HG03439 (cell line): ENCODE measurements at regions not wholly inside any gene's neighbourhood (a gene's known extent, or its start where the extent isn't known, plus 50 kb on each side); places are given as distances from the start of the nearest gene placed in this dataset.
"Not testable (repeated sequence)": the region's sequence is repeated elsewhere in the genome, so short reads cannot be mapped to it uniquely, and the experiment has no call there.

Experiments used
- ATAC-seq: cut with Tn5 transposase; IDR thresholded peaks from one replicate; pipeline ENCODE4 v1.9.1; 2021; ENCODE audit warnings: mild to moderate bottlenecking, moderate library complexity; ENCODE audit not compliant: unreplicated experiment

- ATAC-seq = no peak
Observed at GRCh38 chr2:7620255-7620654, 703.0 kb downstream of the RNF144A start.

GRCh38 chr2:7621018-7621814 lies 704.0 kb downstream of the RNF144A start:
- ATAC-seq = no peak

- ATAC-seq = no peak
Observed at GRCh38 chr2:7625392-7626138, 708.4 kb downstream of the RNF144A start.

GRCh38 chr2:7626139-7626537 lies 708.9 kb downstream of the RNF144A start:
- ATAC-seq = no peak

DNA sequence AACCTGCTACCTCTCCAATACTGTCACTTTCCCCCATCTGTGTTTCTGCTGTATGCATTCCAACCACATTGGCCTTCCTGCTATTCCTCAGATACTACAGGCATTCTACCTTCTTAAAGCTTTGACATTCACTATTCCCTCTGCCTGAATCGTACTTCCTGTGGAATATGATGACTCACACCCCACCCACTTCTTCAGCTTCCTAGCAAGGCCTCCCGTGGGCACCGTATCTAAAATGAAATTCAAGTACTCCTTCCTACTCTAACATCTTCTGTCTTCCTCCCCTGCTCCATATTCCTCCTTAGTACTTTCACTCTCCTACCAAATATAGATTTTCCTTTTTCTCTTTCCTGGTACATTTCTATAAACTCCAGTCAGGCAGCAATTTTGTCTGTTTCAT lies 710.4 kb downstream of the RNF144A start:
- ATAC-seq = no peak

- ATAC-seq = no peak
Observed at GRCh38 chr2:7632420-7632819, 715.2 kb downstream of the RNF144A start.

DNA sequence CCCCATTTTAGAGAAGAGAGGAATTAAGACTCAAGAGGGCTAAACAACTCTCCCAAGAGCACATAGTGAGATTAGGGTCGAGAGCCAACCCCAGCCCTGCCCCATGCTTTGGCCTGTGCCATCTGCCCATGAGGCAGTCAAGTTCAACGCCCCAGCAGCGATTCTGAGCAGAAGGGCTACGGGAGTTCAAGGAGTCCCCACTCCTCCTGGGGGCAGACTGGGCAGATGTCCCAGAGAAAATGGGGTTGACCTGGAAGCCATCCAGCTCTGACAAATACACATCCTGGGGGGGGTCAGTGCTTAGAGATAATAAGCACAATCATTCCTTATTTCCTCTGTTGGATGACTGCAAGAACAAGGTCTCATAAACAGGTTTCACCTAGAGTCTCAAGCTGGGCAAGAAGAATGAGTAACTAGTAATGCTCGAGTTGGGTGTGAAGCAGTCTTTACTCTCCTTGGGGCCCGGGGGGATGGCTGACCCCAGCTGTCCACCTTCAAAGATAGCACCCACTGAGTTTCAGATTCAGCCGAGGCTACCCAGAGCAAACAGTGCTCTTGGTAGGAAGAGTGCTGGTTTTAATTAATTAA lies 716.4 kb downstream of the RNF144A start:
- no peak for ATAC-seq

DNA sequence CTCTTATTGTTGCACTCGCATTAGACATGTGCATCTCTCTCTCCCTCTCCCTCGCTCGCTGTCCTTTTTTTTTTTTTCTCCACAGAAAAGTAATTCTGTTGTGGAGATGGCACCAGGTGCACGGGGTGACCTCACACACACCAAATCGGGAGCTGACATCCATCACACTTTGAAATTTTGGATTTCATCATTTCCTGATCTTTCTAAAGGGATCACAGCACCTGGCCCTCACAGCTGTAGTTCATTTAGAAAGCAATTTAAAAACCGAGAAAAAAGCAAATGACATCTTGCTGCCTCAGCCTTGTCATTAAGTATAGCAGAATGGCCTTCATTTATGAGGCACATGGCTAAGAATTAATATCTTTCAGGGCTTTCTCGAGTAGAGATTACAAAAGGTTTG lies 717.2 kb downstream of the RNF144A start:
- no peak for ATAC-seq

GRCh38 chr2:7639476-7639875 lies 722.3 kb downstream of the RNF144A start:
- ATAC-seq = no peak

GRCh38 chr2:7641272-7641671 lies 724.1 kb downstream of the RNF144A start:
- not testable (repeated sequence) for ATAC-seq

GRCh38 chr2:7646024-7646423 lies 728.8 kb downstream of the RNF144A start:
- ATAC-seq = no peak

GRCh38 chr2:7646661-7647060 lies 729.4 kb downstream of the RNF144A start:
- ATAC-seq = no peak

DNA sequence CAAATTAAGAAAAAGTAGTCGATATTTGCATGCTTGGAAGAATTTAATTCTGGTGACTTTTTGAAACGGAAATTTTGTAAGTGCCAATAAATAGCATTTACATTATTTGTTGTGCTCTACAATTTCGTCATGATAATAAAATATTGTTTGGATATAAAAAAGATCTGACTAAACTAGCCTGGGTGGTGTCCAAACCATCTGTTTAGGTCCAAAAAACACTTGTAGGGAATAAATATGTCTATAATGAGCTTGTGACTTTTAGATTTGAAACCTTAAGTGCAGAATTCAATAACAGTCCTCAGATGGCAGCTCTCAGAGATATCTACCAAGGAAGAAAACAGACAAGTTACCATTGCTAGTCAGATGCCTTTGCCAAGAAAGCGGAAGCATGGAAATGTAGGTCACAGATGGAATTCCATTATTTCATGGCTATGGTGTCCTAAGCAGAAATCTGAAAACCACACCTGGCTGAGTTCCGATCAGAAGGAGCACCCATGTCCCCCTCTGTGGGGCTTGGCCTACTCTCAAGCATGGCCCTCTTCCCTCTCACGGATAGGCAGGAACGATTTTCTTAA lies 731.1 kb downstream of the RNF144A start:
- ATAC-seq = no peak

GRCh38 chr2:7649461-7650228 lies 732.4 kb downstream of the RNF144A start:
- no peak for ATAC-seq

DNA sequence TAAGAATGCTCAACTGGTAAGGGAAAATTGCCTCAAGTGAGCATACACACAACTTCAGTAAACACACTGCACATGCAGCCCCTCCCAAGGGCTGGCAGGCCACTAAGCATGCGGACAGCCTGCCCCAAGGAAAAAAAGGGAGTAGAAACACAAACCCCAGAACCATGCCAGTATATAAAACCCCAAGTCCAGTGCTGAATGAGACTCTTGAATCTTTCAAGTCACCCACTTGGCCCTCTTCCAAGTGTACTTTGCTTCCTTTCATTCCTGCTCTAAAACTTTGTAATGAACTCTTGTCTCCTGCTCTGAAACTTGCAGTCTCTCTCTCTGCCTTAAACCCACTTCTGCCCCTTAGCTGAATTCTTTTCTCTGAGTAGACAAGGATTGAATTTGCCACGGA lies 736.4 kb downstream of the RNF144A start:
- no peak for ATAC-seq

DNA sequence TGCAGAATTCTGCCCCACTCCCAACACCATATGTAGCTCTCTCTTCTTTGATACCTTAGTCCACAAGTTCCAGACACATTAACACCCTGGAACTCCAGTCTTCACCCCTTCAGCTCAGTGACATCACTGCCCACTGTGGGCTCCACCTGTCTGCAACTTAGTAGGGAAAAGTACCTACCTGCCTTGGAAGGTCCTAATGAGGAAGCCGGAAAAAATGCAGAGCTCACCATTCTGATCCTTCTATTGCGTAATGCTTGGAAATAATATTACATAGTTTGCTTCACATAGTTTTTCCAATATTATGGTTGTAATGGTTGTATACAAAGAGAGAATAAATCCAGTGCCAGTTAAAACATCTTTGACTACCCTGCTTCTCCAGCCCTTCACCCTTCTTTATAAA lies 738.4 kb downstream of the RNF144A start:
- ATAC-seq = no peak

DNA sequence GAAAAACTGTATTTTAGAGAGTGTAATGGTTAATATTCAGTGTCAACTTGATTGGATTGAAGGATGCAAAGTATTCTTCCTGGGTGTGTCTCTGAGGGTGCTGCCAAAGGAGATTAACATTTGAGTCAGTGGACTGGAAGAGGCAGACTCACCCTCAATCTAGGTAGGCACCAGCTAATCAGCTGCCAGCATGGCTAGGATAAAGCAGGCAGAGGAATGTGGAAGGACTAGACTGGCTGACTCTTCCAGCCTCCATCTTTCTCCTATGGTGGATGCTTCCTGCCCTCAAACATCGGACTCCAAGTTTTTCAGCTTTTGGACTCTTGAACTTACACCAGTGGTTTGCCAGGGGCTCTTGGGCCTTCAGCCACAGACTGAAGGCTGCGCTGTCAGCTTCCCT lies 740.3 kb downstream of the RNF144A start:
- not testable (repeated sequence) for ATAC-seq

DNA sequence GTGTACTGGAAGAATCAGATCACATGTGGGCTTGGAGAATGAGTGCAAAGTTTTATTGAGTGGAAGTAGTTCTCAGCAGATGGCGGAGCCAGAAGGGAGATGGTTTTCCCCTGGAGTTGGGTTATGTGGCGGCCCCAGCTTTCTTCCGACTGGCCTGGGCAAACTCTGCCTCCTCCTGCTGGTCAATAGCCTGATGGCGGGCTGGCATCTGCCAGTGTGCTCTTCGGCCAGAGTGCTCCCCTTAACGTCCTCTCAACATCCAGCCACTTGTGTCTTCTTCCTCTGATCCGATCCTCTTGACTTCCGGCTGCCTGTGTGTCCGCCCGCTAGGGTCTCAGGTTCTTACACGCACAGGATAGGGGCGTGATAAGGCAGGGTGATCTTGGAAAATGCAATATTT lies 741.3 kb downstream of the RNF144A start:
- ATAC-seq = no peak

- ATAC-seq = no peak
Observed at GRCh38 chr2:7660816-7661215, 743.6 kb downstream of the RNF144A start.

- ATAC-seq = no peak
Observed at GRCh38 chr2:7661502-7661901, 744.3 kb downstream of the RNF144A start.

- ATAC-seq = no peak
Observed at GRCh38 chr2:7665880-7666279, 748.7 kb downstream of the RNF144A start.
